GM18526 (cell line): ENCODE measurements at regions not wholly inside any gene's neighbourhood (a gene's known extent, or its start where the extent isn't known, plus 50 kb on each side); places are given as distances from the start of the nearest gene placed in this dataset.

Experiments used
- POLR2A ChIP-seq: IDR thresholded peaks from 3 replicates; pipeline ENCODE4 v1.6.1; 2011; ENCODE audit not compliant: insufficient read length; ENCODE audit errors: extremely low read depth

- no peak for TF ChIP-seq POLR2A
Measured at GRCh38 chrX:1140236-1140681, 72.2 kb downstream of the CRLF2 start.

- TF ChIP-seq POLR2A, result no peak
Measured at GRCh38 chrX:1139185-1139500, 73.3 kb downstream of the CRLF2 start.

DNA sequence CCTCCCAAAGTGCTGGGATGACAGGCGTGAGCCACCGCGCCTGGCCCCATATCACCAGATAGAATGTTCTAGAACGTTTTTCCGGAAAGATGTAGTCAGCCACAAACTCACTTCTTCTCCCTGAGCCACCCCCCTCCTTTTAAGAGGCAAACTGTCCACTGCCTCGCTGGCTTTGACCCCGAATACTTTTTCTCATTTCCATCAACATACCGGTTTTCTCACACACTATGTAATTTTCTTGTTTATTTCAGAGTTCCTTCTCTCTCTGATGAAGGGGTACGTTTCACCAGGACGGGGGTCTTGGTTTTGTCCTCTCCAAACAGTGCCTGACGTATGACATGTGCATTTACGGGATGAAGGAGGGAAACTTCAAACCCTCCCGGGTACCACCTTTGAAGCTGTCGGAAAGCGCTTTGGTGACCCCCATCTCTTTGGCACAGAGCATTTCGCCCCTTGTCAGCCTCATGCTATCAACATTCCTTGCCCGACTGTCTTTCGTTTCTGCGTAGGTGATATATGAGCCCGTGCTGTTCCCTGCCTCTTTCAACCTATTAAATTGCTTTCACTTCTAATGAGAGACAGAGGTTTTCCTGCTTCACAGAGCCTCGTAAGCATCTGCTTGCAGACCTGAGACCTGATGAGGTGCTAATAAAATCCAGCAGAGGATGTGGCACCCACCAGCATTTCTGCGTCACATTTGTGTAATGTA, 73.8 kb downstream of the CRLF2 start:
- no peak for TF ChIP-seq POLR2A

- no peak for TF ChIP-seq POLR2A
Measured at GRCh38 chrX:1137531-1137930, 74.9 kb downstream of the CRLF2 start.

- no peak for TF ChIP-seq POLR2A
Measured at GRCh38 chrX:1134976-1135375, 77.5 kb downstream of the CRLF2 start.

- TF ChIP-seq POLR2A, result no peak
Measured at GRCh38 chrX:1134156-1134555, 78.3 kb downstream of the CRLF2 start.

DNA sequence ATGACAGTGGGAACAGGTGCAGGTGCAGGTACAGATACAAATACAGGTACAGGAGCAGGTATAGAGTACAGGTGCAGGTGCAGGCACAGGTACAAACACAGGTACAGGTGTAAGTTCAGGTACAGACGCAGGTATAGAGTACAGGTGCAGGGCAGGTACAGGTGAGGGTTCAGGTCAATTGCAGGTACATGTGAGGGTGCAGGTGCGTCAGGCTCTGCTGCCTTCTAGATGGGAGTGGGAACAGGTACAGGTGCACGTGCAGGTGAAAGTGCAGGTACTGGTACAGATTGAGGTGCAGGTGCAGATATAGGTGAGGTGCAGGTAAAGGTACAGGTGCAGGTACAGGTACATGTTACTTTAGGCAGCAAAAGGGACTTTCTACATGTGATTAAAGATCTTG, 85.7 kb downstream of the CRLF2 start:
- no peak for TF ChIP-seq POLR2A

- TF ChIP-seq POLR2A, result no peak
Measured at GRCh38 chrX:1124531-1124930, 87.9 kb downstream of the CRLF2 start.

- no peak for TF ChIP-seq POLR2A
Measured at GRCh38 chrX:1119275-1119674, 93.2 kb downstream of the CRLF2 start.

- TF ChIP-seq POLR2A, result no peak
Measured at GRCh38 chrX:1118572-1119199, 93.8 kb downstream of the CRLF2 start.

DNA sequence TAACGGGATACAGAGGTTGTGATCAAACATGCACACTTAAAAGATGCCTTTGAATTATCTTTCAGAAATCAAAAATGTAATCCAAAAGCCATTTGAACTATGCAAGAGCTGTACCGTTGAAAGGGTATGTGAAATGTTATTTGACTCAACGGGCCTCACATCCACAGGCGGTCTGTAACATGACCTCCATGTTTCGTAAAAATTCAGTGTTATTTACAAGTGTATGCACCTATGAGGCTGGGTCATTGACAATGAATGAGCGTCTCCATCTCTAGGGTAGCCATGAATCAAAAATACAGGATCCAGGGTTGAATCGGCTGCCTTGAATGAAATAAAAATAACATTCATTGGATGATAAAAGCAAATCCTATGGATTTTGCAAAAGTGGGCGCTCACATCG, 100.1 kb downstream of the CRLF2 start:
- TF ChIP-seq POLR2A, result no peak

DNA sequence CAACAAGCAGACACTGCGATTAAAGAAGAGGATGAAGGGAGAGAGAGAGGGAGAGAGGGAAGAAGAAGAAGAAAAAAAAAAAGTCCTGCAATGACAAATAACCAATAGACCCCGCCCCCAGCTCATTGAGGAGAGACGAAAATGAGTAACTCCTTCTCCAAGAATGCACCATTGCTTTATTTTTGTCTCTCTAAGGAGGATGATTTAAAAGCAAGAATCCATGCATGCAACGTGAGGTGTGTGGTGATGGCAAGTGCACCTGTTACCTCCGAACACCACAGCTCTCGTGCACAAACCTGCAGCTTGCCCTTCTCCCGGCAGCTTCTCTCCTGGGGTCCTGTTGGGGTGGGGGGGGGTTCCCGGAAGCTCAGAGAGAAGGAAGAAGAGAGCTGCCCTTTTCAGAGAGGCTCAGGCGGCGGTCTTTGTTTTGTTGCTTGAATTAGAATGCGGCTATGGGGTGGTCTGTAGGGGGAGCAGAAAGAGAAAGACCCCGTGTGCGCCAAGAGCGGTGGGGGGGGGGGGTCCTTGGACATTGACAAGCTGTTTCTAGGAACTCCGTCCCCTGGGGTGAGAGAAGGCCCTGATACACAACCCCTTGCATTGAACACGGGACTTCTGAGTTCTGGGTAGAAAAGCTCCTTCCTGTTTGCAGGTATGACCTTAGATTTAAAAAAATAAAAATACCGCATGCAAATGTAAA, 100.7 kb downstream of the CRLF2 start:
- no peak for TF ChIP-seq POLR2A

- TF ChIP-seq POLR2A, result no peak
Measured at GRCh38 chrX:1109580-1110119, 102.8 kb downstream of the CRLF2 start.

DNA sequence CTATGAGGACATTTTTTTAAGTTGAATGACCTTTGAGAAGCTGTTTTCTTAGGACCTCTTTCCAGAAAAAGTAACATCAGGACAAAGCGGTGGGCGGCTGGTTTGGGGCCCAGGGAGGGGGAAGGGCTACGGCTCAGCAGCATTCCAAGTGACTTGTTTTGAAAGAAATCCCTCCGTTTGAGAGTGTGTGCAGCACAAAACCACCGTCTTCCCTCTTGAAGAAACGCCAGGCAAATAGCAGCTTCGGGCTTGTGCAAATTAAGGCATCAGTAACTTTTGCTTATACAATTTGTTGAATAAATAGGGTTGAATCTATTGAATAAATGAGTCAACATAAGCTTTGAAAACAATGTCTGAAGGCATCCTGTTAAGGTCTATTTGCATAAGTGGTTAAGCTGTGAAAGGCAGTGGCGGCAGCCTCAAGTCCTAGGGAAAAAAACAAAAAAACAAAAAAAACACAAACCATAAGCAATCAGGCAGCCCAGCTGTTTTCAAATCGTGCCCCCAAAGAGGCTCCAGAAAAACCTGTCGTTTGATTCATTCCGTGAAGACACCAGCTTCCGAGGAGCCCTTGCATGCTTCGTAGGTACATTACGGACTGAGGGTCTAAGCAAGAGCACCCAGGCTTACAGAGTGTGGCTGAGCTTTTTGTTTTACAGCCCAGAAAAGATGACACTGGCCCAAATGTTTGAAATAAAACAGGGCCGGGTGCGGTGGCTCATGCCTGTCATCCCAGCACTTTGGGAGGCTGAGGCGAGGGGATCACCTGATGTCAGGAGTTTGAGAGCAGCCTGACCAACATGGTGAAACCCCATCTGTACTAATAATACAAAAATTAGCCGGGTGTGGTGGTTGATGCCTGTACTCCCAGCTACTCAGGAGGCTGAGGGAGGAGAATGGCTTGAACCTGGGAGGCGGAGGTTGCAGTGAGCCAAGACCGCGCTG, 103.7 kb downstream of the CRLF2 start:
- no peak for TF ChIP-seq POLR2A

DNA sequence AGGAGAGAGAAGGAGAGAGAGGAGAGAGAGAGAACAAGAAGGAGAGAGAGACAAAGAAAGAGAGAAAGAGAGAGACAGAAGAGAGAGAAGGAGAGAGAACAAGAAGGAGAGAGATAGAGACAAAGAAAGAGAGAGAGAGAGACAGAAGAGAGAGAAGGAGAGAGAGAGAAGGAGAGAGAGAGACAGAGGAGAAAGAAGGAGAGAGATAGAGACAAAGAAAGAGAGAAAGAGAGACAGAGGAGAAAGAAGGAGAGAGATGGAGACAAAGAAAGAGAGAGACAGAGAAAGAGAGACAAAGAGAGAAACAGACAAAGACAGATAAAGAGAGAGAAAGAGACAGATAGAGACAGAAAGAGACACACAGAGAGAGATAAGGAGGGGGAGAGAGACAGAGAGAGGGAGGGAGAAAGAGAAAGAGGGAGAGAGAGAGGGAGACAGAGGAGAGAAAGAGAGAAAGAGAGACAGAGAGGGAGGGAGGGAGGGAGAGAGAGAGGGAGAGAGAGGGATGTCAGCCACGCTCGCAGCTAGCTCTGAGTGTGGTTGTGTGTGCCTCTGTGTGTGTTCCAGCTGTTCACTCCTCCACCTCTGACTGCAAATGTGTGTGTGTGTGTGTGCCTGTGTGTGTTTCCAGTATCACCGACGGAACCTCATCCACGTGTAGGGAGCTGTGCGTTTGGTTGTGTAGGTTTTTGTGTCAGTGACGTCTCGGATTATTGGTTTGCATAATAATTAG, 105.8 kb downstream of the CRLF2 start:
- TF ChIP-seq POLR2A, result no peak
